GM13976 (cell line): ENCODE measurements at regions not wholly inside any gene's neighbourhood (a gene's known extent, or its start where the extent isn't known, plus 50 kb on each side); places are given as distances from the start of the nearest gene placed in this dataset.

ENCODE experiments used
- DNase-seq: peaks from one replicate; pipeline ENCODE4 v3.0.0; 2012; ENCODE audit warnings: low spot score
- CTCF ChIP-seq: IDR thresholded peaks from 2 replicates; pipeline ENCODE4 v1.5.1; 2012; ENCODE audit warnings: borderline replicate concordance, mild to moderate bottlenecking; ENCODE audit not compliant: insufficient read depth; ENCODE audit errors: extremely low read depth, missing control alignments, control extremely low read depth
- in situ Hi-C: fragments of 300-500 bp; cut with MboI; formaldehyde crosslinking; loops from one replicate; pipeline ENCODE4 v1.12.0; 2022; ENCODE audit warnings: low sequenced_read_pairs, mixed read lengths, inconsistent platforms; ENCODE audit not compliant: unreplicated experiment

GRCh38 chr12:23063206-23063605, 438.2 kb downstream of the ETNK1 start:
- no peak for DNase-seq
- in situ Hi-C loops, result no loop called here

DNA sequence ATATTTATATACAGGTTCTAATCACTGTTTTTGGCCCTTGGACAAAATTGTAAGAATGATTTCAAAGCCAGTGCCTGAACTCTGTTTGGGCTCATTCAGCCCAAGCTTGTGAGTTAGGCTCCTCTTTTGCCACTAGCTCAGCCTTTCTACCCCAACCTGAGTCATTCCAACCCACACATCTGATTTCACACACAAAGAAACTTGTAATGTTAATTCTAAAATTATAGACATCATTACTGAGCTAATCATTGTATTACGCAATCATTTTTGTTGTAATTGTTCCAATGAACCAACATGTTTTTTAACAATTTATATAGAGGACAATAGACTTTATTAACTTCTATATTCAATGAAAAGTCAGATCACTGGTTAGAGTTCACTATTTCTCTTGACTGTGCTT, 441.1 kb downstream of the ETNK1 start:
- no peak for DNase-seq
- in situ Hi-C loops, result no loop called here
- TF ChIP-seq CTCF, result no peak

More at GRCh38 chr12:23063206-23063605, 438.2 kb downstream of the ETNK1 start:
- no peak for TF ChIP-seq CTCF

DNA sequence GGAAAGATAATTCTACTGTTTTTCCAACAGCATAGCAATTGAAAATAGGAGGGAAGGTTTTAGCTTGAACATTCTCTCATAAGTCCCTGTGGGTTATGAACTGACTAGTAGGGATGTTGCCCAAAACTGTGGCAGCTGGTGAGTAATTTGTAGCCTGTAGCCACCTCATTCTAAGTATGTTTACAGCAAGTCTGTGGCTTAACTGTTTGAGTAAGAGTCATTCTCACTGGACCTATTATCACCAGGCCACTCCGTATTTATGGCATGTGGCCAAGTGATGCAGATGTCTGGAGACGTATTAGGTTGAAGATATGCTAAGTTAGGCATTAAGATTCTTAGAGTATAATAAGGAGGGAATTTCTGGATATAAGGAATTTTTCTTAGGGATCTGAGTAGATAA, 458.3 kb downstream of the ETNK1 start:
- in situ Hi-C loops, result no loop called here
- no peak for DNase-seq
- TF ChIP-seq CTCF, result no peak

- in situ Hi-C loops, result no loop called here
- no peak for TF ChIP-seq CTCF
- no peak for DNase-seq
These were observed 459.4 kb downstream of the ETNK1 start for GRCh38 chr12:23084236-23084995.

- in situ Hi-C loops, result no loop called here
- no peak for TF ChIP-seq CTCF
- DNase-seq, result no peak
These were observed 463.6 kb downstream of the ETNK1 start for GRCh38 chr12:23088594-23088993.

DNA sequence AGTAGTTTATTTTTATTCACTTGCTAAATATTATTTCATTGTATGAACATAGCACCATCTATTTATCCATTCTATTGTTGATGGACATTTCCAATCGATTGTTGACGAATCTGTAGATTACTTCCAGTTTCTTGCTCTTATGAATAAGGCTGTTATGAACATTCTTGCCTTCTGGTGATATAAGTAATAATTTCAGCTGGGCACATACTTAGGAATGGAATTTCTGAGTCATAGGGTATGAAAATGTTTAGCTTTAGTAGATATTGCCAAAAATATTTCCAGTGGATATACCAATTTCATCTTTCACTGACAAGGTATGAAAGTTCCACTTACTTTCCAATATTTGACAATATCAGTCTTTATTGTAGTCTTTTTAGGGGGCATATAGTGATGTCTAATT, 468.5 kb downstream of the ETNK1 start:
- DNase-seq, result no peak
- no peak for TF ChIP-seq CTCF
- in situ Hi-C loops, result no loop called here
